OCI-M1 (cell line): ENCODE measurements at regions not wholly inside any gene's neighbourhood (a gene's known extent, or its start where the extent isn't known, plus 50 kb on each side); places are given as distances from the start of the nearest gene placed in this dataset.
"Not testable (repeated sequence)": the region's sequence is repeated elsewhere in the genome, so short reads cannot be mapped to it uniquely, and the experiment has no call there.

Source experiments
- DNase-seq: peaks from one replicate; lab custom pipeline; 2025; lab: John Stamatoyannopoulos, UW

DNA sequence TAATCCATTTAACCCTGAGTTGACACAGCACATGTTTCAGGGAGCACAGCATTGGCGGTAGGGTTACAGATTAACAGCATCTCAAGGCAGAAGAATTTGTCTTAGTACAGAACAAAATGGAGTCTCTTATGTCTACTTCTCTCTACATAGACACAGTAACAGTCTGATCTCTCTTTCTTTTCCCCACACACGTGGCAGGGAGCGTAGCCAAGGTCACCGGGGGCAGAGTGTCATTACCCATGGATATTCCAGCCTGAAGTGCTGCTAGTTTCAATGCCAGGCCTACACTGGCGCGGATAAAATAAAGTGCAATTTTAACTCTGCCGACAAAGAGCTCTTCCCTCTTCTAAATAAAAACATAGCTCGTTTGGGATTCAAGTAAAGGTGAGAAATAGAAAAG is 366.3 kb upstream of the SGCG start:
- peak; percentile 4 for DNase-seq

- no peak for DNase-seq
Observed at GRCh38 chr13:22821589-22821988, 359.2 kb upstream of the SGCG start.

DNA sequence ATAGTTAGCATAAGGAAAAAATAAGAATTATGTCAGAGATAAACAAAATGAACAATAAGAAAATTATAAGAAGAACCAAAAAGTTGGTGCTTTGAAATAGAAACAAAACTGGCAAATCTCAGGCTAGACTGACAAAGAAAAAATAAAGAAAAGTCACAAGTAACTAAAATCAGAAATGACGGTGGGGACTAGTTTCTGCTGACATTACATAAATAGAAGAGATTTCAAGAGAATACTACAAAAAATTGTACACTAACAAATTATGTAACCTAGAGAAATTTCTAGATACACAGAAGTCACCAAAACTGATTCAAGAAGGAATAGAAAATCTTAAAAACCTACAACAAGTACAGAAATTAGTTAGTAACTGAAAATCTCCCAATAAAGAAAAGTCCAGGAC is 355.6 kb upstream of the SGCG start:
- no peak for DNase-seq

DNA sequence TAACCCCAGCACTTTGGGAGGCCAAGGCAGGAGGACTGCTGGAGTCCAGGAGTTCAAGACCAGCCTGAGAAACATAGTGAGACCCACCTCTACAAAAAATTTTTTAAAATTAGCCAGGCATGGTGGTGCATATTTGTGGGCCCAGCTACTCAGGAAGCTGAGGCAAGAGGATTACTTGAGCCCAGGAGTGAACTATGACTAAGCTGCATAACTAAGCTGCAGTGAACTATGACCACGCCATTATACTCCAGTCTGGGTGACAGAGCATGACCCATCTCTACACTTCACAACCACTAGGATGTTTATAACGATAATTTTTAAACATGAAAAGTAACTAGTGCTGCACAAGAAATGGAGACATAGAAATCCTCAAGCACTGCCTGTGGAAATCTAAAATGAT is 352.7 kb upstream of the SGCG start:
- DNase-seq, result no peak

GRCh38 chr13:22836475-22836874 is 344.3 kb upstream of the SGCG start:
- DNase-seq, result no peak

- DNase-seq, result no peak
Observed at GRCh38 chr13:22837980-22838647, 342.7 kb upstream of the SGCG start.

- no peak for DNase-seq
Observed at GRCh38 chr13:22839603-22840530, 340.9 kb upstream of the SGCG start.

GRCh38 chr13:22846551-22846950 is 334.2 kb upstream of the SGCG start:
- DNase-seq, result no peak

DNA sequence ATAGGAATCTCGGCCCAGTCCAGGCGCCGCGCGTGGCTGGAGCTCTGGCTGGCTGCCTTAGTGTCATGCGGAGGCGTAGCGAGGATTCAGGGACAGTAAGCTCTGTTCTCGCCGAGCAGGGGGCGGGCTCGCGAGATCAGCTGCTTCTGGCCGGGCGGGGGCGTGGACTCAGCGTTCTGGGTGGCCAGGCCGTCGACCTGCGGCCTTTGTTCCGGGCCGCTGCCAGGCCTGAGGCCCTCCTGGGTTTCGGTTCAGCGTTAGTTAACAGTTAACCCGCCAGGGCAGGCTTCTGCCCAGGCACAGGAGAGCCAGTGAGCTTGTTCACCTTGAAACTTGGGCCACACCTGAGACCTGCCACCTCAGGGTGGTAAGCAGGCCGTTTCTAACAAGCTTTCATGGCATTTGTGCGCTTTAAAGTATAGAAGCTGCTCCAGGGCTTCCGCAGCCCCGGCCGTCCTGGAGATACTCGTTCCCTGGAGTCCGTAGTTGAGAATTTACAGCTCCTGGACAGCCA is 332.2 kb upstream of the SGCG start:
- no peak for DNase-seq

GRCh38 chr13:22855926-22856325 is 324.9 kb upstream of the SGCG start:
- DNase-seq, result no peak

DNA sequence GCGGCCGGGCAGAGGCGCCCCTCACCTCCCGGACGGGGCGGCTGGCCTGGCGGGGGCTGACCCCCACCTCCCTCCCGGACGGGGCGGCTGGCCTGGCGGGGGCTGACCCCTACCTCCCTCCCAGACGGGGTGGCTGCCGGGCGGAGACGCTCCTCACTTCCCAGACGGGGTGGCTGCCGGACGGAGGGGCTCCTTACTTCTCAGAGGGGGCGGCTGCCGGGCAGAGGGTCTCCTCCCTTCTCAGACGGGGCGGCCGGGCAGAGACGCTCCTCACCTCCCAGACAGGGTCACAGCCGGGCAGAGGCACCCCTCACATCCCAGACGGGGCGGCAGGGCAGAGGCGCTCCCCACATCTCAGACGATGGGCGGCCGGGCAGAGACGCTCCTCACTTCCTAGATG is 321.8 kb upstream of the SGCG start:
- DNase-seq, result not testable (repeated sequence)

GRCh38 chr13:22859411-22859810 is 321.4 kb upstream of the SGCG start:
- not testable (repeated sequence) for DNase-seq

GRCh38 chr13:22861958-22862466 is 318.8 kb upstream of the SGCG start:
- DNase-seq, result no peak

GRCh38 chr13:22862478-22862877 is 318.3 kb upstream of the SGCG start:
- DNase-seq, result no peak

DNA sequence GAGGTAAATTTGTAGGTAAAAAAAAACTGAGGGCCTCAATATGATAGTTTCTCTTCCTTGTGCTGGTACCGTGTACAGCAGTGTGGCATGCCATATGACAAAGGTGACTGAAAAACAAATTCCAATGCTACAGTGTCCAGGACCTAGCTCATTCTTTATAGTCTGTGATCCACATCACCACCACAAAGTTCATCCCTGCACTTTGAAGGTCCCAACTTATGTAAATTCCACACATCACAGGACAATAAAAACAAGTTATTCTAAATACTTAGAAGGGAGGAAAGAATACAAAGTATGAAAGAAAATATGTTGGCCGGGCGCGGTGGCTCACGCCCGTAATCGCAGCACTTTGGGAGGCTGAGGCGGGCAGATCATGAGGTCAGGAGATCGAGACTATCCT is 314.6 kb upstream of the SGCG start:
- DNase-seq, result no peak

- no peak for DNase-seq
Observed at GRCh38 chr13:22871231-22871630, 309.5 kb upstream of the SGCG start.

GRCh38 chr13:22874839-22875238 is 305.9 kb upstream of the SGCG start:
- no peak for DNase-seq

- DNase-seq, result no peak
Observed at GRCh38 chr13:22877421-22877820, 303.4 kb upstream of the SGCG start.

- DNase-seq, result no peak
Observed at GRCh38 chr13:22880741-22881720, 299.7 kb upstream of the SGCG start.

GRCh38 chr13:22881721-22882608 is 298.8 kb upstream of the SGCG start:
- not testable (repeated sequence) for DNase-seq
